Endothelial cell of umbilical vein (primary cell): ENCODE measurements at regions not wholly inside any gene's neighbourhood (a gene's known extent, or its start where the extent isn't known, plus 50 kb on each side); places are given as distances from the start of the nearest gene placed in this dataset.

Experiments used
- BruUV-seq: library from RNA; stranded (reverse); fragments of 400-500 nt; replicated peaks from 2 replicates; lab custom pipeline; 2021; lab: Mats Ljungman, UMichigan
- CTCF ChIA-PET: fragments of 300-600, 350-600 bp; sonication (Branson Sonifier 250); formaldehyde crosslinking; loops from one replicate; lab custom pipeline; 2021; ENCODE audit warnings: antibody characterized with exemption, inconsistent platforms; lab: Charles Lee
- POLR2A ChIA-PET: fragments of 300-600, 350-600 bp; sonication (Branson Sonifier 250); formaldehyde crosslinking; loops from one replicate; lab custom pipeline; 2021; ENCODE audit warnings: antibody characterized with exemption, inconsistent platforms; lab: Charles Lee
- DNase-seq: peaks from one replicate; pipeline ENCODE4 v3.0.0-alpha.2; 2011; ENCODE audit warnings: low read depth, low spot score
- FAIRE-seq: peaks from 2 replicates; lab custom pipeline; 2011; peaks lifted over from hg19 to GRCh38; lab: Jason Lieb, UNC
- H2AFZ ChIP-seq: 2 replicates; pipeline ENCODE4 v1.6.0; 2012; ENCODE audit warnings: low read depth, low read length, control low read depth, inconsistent platforms
- H3K27ac ChIP-seq: 2 replicates; pipeline ENCODE4 v1.5.1; 2011; ENCODE audit warnings: low read depth, mild to moderate bottlenecking, control low read depth, low read length, moderate library complexity; ENCODE audit not compliant: insufficient read depth
- H3K27me3 ChIP-seq, 2 experiments: 2 replicates each; pipeline versions ENCODE4 v1.6.0 to v1.6.1; 2011; ENCODE audit warnings: low read length in 2 of 2, mixed read lengths in 1 of 2; ENCODE audit not compliant: control insufficient read depth in 2 of 2, insufficient read depth in 2 of 2
- H3K36me3 ChIP-seq, 2 experiments: 2 replicates in 1 of 2; 3 replicates in 1 of 2; pipeline ENCODE4 v1.5.1; 2011; ENCODE audit warnings: low read length in 2 of 2, mild to moderate bottlenecking in 1 of 2, moderate library complexity in 1 of 2; ENCODE audit not compliant: control insufficient read depth in 2 of 2, insufficient read depth in 2 of 2; ENCODE audit errors: extremely low read depth in 1 of 2
- H3K4me1 ChIP-seq: 3 replicates; pipeline ENCODE4 v1.5.1; 2011; ENCODE audit warnings: mild to moderate bottlenecking, low read length; ENCODE audit not compliant: control insufficient read depth, insufficient read depth; ENCODE audit errors: extremely low read depth
- H3K4me2 ChIP-seq: 2 replicates; pipeline ENCODE4 v1.6.1; 2011; ENCODE audit warnings: low read length, control low read depth, mixed read lengths; ENCODE audit not compliant: insufficient read depth
- H3K4me3 ChIP-seq, 3 experiments: fragments of 200-600 bp in 1 of 3; sonication (generic), shearing (Covaris generic) in 1 of 3; replicated peaks in 1 of 3; 2 replicates each; pipeline ENCODE4 v1.5.1; 2011 to 2016; ENCODE audit warnings: control low read depth in 3 of 3, low read length in 3 of 3, mild to moderate bottlenecking in 2 of 3, inconsistent platforms in 1 of 3, low read depth in 1 of 3, moderate library complexity in 1 of 3; ENCODE audit not compliant: insufficient read depth in 1 of 3
- H3K79me2 ChIP-seq: 2 replicates; pipeline ENCODE4 v1.6.0; 2012; ENCODE audit warnings: low read length, inconsistent platforms; ENCODE audit not compliant: control insufficient read depth, insufficient read depth
- H3K9ac ChIP-seq: replicated peaks from 2 replicates; pipeline ENCODE3; 2011; ENCODE audit warnings: low read length, control low read depth; ENCODE audit not compliant: insufficient read depth; ENCODE audit errors: extremely low read depth
- H3K9me1 ChIP-seq: replicated peaks from 3 replicates; pipeline ENCODE4 v1.6.0; 2011; ENCODE audit warnings: mild to moderate bottlenecking, low read length; ENCODE audit not compliant: control insufficient read depth, insufficient read depth; ENCODE audit errors: extremely low read depth
- H3K9me3 ChIP-seq: replicated peaks from 2 replicates; pipeline ENCODE4 v1.5.1; 2012; ENCODE audit warnings: low read length, inconsistent platforms; ENCODE audit not compliant: control insufficient read depth, insufficient read depth
- H4K20me1 ChIP-seq: replicated peaks from 2 replicates; pipeline ENCODE3; 2011; ENCODE audit warnings: mild to moderate bottlenecking, low read length; ENCODE audit not compliant: control insufficient read depth, insufficient read depth; ENCODE audit errors: extremely low read depth
- CTCF ChIP-seq, 2 donors: IDR thresholded peaks; 1 replicate in 1 of 2; 2 replicates in 1 of 2; pipeline ENCODE4 v1.5.1; 2011; ENCODE audit warnings: low read length in 2 of 2, mild to moderate bottlenecking in 2 of 2, moderate library complexity in 2 of 2, control low read depth in 1 of 2, inconsistent platforms in 1 of 2, low read depth in 1 of 2; ENCODE audit not compliant: insufficient read depth in 1 of 2; ENCODE audit errors: extremely low read depth in 1 of 2
- EZH2 ChIP-seq: IDR thresholded peaks from 2 replicates; pipeline ENCODE4 v1.6.1; 2012; ENCODE audit warnings: borderline replicate concordance, low read depth, mild to moderate bottlenecking, moderate library complexity, low read length, inconsistent platforms; ENCODE audit not compliant: severe bottlenecking
- FOS ChIP-seq: IDR thresholded peaks from 2 replicates; pipeline ENCODE4 v1.6.1; 2011; ENCODE audit warnings: mild to moderate bottlenecking, low read length, moderate library complexity, borderline replicate concordance; ENCODE audit not compliant: insufficient read depth
- GATA2 ChIP-seq: IDR thresholded peaks from 2 replicates; pipeline ENCODE4 v1.7.0; 2011; ENCODE audit warnings: low read depth, mild to moderate bottlenecking, moderate library complexity, mixed read lengths, low read length; ENCODE audit not compliant: insufficient read length, insufficient read depth
- JUN ChIP-seq: IDR thresholded peaks from 2 replicates; pipeline ENCODE4 v1.6.1; 2011; ENCODE audit warnings: borderline replicate concordance, low read depth; ENCODE audit not compliant: insufficient read length, insufficient read depth
- MYC ChIP-seq: IDR thresholded peaks from one replicate; pipeline ENCODE4 v1.6.1; 2011; ENCODE audit warnings: mild to moderate bottlenecking, low read depth, low read length
- POLR2A ChIP-seq: IDR thresholded peaks from 2 replicates; pipeline ENCODE4 v1.6.1; 2012; ENCODE audit warnings: low read depth, mild to moderate bottlenecking, control low read depth, low read length
- POLR2AphosphoS5 ChIP-seq: IDR thresholded peaks from 2 replicates; pipeline ENCODE4 v1.6.1; 2012; ENCODE audit warnings: low read depth, mild to moderate bottlenecking, control low read depth, low read length, moderate library complexity; ENCODE audit not compliant: insufficient read depth
- dilution Hi-C: fragments of 300-500 bp; cut with MboI; formaldehyde crosslinking; loops from one replicate; pipeline ENCODE4 v1.15.0; 2019; ENCODE audit warnings: low sequenced_read_pairs; ENCODE audit not compliant: extremely low pct_ligation_motif_present
- intact Hi-C: fragments of 100-400 bp; cut with micrococcal nuclease; formaldehyde crosslinking; loops from one replicate; pipeline ENCODE4 v1.10.0; 2022
- TF ChIP-seq, protein P1 (sequence below): IDR thresholded peaks from 2 replicates; pipeline ENCODE4 v1.6.1; 2011; ENCODE audit not compliant: insufficient read depth, insufficient read length

DNA sequence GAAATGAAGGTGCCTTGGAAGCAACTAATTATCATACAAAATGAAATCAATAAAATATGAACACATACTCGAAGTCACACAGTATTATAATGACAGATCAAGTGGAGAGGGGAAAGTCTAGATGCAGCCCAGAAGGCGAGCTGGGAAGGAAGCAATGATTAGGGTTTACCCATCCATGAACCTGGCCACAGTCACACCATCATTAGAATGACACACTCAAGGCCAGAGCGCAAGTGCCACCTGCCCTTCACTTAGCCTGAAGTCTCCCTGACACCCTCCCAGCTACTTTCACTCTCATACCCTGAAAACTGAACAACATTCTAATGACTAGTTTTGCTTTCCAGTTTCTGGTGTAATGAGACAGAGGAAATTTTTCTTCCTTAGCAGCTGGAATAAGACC, 302.8 kb upstream of the JARID2 start:
- Histone ChIP-seq H3K79me2 (no peaks in the 10 kb centered on the region), H3K4me2 (no peak overlapping the region), H2AFZ (no peak overlapping the region), H3K4me1 (no peaks in the 10 kb centered on the region), H4K20me1 (no peaks in the 10 kb centered on the region), H3K9me3 (no peaks in the 10 kb centered on the region), H3K9me1 (no peaks in the 10 kb centered on the region), H3K4me3 (no peak overlapping the region), H3K27me3 (no peaks in the 10 kb centered on the region), H3K27ac (no peak overlapping the region), H3K9ac (no peak overlapping the region), H3K36me3 (no peaks in the 10 kb centered on the region)
- DNase-seq (no peak), FAIRE-seq (no peak)
- dilution Hi-C loops (no loop called here), intact Hi-C loops (no loop called here)
- BruUV-seq = no TSS peak
- POLR2A ChIA-PET = no interaction called here
- TF ChIP-seq JUN = no peak
- no peak for TF ChIP-seq EZH2
- TF ChIP-seq POLR2A = no peak
- no peak for TF ChIP-seq POLR2AphosphoS5
- no peak for TF ChIP-seq GATA2
- no peak for TF ChIP-seq MYC
- TF ChIP-seq FOS = no peak
- TF ChIP-seq, protein P1, sequence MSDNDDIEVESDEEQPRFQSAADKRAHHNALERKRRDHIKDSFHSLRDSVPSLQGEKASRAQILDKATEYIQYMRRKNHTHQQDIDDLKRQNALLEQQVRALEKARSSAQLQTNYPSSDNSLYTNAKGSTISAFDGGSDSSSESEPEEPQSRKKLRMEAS = no peak
- CTCF ChIA-PET = no interaction called here

DNA sequence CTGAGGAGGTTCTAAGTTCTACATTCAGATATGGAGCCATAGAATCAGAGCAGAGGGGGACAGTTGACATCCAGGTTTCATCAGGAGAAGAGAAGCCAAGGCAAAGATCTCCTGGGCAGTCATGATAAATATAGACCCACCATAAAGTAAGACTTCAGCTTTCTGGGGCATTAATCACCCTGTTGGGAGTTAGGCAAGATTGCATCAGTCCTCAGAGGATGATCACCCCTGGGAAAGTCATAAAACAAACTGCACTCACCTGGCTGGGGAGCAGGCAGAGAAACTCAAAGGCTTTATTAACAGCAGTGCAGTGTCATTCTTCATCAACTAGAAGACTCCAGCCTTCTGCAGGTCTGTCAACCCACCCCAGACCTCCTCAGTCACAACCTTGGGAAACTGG, 301.3 kb upstream of the JARID2 start:
- H3K27me3 ChIP-seq = no peaks in the 10 kb centered on the region
- FAIRE-seq (no peak), DNase-seq (no peak)
- no TSS peak for BruUV-seq
- H4K20me1 ChIP-seq = no peaks in the 10 kb centered on the region
- H3K9me3 ChIP-seq = no peaks in the 10 kb centered on the region
- no peak overlapping the region for H3K9ac ChIP-seq
- intact Hi-C loops (no loop called here), dilution Hi-C loops (no loop called here)
- H3K36me3 ChIP-seq = no peaks in the 10 kb centered on the region
- no peaks in the 10 kb centered on the region for H3K79me2 ChIP-seq
- no peak overlapping the region for H3K4me2 ChIP-seq
- ChIA-PET CTCF (no interaction called here), POLR2A (no interaction called here)
- H3K27ac ChIP-seq = no peak overlapping the region
- no peak overlapping the region for H2AFZ ChIP-seq
- no peak overlapping the region for H3K4me3 ChIP-seq
- H3K9me1 ChIP-seq = no peaks in the 10 kb centered on the region
- TF ChIP-seq CTCF (IDR thresholded peaks at IDR 0.05; ENCODE audit: extremely low read depth in 1 of 2, insufficient read depth in 1 of 2, low read depth in 1 of 2, low read length in 2 of 2) (no peak), FOS (no peak), EZH2 (no peak), MYC (no peak), POLR2A (no peak), POLR2AphosphoS5 (no peak), GATA2 (no peak), JUN (no peak)
- TF ChIP-seq, protein P1 = no peak
- H3K4me1 ChIP-seq = no peaks in the 10 kb centered on the region
